Mononuclear cell (primary cell): ENCODE measurements at regions not wholly inside any gene's neighbourhood (a gene's known extent, or its start where the extent isn't known, plus 50 kb on each side); places are given as distances from the start of the nearest gene placed in this dataset.

ENCODE experiments used
- H3K27me3 ChIP-seq: 2 replicates; pipeline ENCODE4 v1.6.0; 2011; ENCODE audit warnings: low read length, control low read depth; ENCODE audit not compliant: insufficient read depth
- H3K4me1 ChIP-seq: 2 replicates; pipeline ENCODE4 v1.5.1; 2011; ENCODE audit warnings: mild to moderate bottlenecking, low read length, control low read depth; ENCODE audit not compliant: insufficient read depth
- H3K4me3 ChIP-seq: 2 replicates; pipeline ENCODE4 v1.5.1; 2011; ENCODE audit warnings: mild to moderate bottlenecking, low read length, moderate library complexity
- H3K9me3 ChIP-seq: 2 replicates; pipeline ENCODE4 v1.5.1; 2011; ENCODE audit warnings: low read depth, mild to moderate bottlenecking, control low read depth, low read length

DNA sequence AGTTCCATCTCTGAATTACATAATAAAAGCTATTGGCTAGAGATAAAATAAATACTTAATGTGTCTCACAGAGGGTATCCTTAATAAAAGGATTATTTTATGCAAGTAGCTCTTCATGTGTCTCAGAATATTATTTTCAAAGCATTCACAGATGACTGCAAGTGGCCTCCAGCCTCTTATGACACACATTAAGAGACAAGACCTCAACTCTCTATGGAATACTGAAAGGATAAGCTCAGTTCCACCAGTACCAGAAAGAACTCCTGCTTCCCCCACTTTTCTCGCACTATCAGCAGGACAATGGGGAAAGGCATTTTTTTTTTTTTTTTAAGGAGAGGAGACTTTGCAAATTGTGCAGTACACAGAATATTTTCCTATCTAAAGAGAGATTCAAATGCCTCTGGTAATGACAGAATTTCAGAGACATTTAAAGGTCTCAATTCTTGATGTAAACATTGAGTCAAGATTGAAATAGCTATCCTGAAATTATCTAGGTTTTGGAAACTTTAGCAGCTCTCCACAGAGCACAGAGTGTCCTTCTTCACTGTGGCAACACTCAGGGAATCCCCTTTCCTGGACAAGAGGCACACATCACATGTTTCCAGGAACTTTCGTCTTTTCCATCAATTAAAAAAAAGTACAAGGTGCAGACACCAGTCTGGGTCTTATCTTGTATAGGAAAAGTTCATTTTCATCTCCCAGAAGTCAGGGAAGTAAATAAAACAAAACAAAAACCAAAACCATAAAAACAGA is 122.0 kb upstream of the ANK3 start:
- no peaks in the 10 kb centered on the region for H3K9me3 ChIP-seq
- no peaks in the 10 kb centered on the region for H3K4me1 ChIP-seq
- H3K27me3 ChIP-seq: no peaks in the 10 kb centered on the region
- H3K4me3 ChIP-seq: no peak overlapping the region

DNA sequence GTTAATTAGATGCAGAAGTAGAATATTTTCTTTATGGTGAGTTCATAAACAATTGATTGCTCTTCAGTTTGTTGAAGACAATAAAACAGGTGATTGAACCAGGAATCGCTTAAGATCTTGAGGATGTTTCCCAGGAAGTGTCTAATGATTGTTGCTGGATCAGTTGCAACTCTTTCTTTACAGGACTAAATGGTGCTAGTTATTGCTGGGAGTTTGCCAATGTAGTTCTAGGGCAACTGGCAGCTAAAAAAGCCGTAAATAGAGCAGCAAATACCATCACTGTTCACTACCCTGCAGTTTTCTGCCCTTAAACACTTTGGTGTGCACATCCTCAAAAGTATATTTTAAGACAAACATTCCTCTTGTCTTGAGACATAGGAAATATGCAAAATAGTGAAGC is 119.2 kb upstream of the ANK3 start:
- H3K27me3 ChIP-seq: no peaks in the 10 kb centered on the region
- no peak overlapping the region for H3K4me3 ChIP-seq
- H3K4me1 ChIP-seq: no peaks in the 10 kb centered on the region
- H3K9me3 ChIP-seq: no peaks in the 10 kb centered on the region

DNA sequence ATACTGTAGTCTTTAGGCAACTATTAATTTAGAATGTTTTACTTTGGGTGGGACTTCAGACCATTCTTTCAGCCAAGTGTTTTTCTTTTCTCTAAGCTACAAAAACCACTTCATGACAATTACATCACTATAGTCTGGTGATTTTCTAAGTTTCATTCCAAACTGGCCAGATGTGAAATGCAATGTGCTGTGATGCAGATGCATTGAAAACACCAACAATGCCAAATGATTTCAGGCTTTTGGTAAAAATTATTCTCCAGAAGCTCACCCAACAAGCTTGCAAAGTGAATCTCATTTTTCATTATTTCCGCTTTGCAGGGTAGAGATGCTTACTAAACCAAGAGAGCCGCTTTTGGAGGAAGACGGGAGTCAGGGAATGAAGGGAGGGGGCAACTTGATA is 118.4 kb upstream of the ANK3 start:
- H3K27me3 ChIP-seq: no peaks in the 10 kb centered on the region
- no peaks in the 10 kb centered on the region for H3K4me1 ChIP-seq
- H3K4me3 ChIP-seq: no peak overlapping the region
- H3K9me3 ChIP-seq: no peaks in the 10 kb centered on the region

DNA sequence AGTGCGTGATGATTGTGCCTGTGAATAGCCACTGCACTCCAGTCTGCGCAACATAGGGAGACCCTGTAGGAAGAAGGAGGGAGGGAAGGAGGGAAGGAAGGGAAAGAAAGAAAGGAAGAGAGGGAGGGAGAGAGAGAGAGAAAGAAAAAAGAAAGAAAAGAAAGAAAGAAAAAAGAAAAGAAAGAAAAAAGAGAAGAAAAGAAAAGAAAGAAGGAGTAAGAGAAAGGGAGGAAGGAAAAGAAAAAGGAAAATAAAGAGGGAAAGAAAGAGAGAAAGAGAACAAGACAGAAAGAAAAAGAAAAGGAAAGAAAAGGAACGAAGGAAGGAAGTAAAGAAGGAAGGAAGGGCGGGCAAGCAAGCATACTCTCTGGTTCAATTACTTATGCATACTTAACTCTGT is 112.9 kb upstream of the ANK3 start:
- no peaks in the 10 kb centered on the region for H3K4me1 ChIP-seq
- H3K27me3 ChIP-seq: no peaks in the 10 kb centered on the region
- no peak overlapping the region for H3K4me3 ChIP-seq
- no peaks in the 10 kb centered on the region for H3K9me3 ChIP-seq

DNA sequence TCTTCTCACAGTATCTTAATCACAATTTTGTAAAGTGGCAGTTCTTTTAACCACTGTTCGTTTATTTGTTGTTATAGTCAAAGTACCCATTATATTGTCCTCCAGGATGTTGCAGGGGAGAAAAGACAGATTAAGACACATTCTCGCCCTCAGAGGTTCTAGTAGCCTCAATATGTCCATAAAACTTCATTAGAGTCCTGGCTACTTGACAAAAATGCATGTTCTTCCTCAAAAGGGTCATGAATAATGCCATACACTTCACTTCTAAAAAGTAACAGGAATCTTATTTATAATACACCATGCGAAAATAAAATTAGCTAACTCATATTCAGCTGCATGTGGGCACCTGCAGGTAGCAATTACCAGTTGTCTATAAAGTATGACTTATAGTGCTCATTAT is 109.3 kb upstream of the ANK3 start:
- Histone ChIP-seq H3K4me1 (no peaks in the 10 kb centered on the region), H3K27me3 (no peaks in the 10 kb centered on the region), H3K9me3 (no peaks in the 10 kb centered on the region), H3K4me3 (no peak overlapping the region)

GRCh38 chr10:60497364-60497763 is 107.7 kb upstream of the ANK3 start:
- Histone ChIP-seq H3K9me3 (no peaks in the 10 kb centered on the region), H3K4me3 (no peak overlapping the region), H3K4me1 (no peaks in the 10 kb centered on the region), H3K27me3 (no peaks in the 10 kb centered on the region)

DNA sequence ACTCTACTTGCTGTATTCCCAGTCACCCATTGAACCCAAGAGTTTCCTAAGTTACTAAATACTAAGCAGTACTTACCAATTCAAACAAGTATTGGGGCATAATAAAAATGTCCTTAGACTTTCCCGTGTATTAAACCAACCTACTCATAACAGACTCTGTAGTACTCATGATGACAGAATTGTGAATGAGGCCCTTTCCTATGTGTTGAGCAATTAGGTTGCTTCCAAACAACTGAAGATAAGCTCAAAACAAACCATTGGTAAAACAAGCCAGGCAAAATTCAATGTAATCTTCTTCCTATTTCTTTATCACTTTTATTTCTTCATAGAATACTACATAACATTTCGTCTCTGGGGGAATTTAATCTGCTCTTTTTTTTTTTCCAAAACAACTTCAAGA is 106.5 kb upstream of the ANK3 start:
- H3K4me1 ChIP-seq: no peaks in the 10 kb centered on the region
- H3K27me3 ChIP-seq: no peaks in the 10 kb centered on the region
- H3K9me3 ChIP-seq: no peaks in the 10 kb centered on the region
- H3K4me3 ChIP-seq: no peak overlapping the region

GRCh38 chr10:60495338-60496055 is 105.8 kb upstream of the ANK3 start:
- H3K4me1 ChIP-seq: no peaks in the 10 kb centered on the region
- no peaks in the 10 kb centered on the region for H3K27me3 ChIP-seq
- H3K4me3 ChIP-seq: no peak overlapping the region
- no peaks in the 10 kb centered on the region for H3K9me3 ChIP-seq

DNA sequence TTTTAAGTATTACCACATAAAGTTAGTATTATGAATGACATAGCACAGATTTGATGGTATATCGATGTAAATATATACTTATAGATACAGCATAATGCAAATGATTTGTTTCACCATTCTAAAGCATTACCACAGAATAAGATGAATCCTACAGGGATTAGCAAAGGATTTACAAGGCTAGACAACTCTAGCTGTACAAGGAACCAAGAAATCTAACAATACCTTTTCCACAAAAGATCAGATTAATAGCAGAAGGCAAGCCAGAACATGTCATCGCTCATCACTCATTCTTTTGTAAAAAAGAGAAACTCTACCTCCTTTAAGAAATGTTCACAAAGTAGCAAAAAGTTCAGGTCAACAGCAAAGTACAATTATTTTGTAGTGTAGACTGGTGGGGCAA is 105.1 kb upstream of the ANK3 start:
- Histone ChIP-seq H3K4me1 (no peaks in the 10 kb centered on the region), H3K4me3 (no peak overlapping the region), H3K9me3 (no peaks in the 10 kb centered on the region), H3K27me3 (no peaks in the 10 kb centered on the region)

DNA sequence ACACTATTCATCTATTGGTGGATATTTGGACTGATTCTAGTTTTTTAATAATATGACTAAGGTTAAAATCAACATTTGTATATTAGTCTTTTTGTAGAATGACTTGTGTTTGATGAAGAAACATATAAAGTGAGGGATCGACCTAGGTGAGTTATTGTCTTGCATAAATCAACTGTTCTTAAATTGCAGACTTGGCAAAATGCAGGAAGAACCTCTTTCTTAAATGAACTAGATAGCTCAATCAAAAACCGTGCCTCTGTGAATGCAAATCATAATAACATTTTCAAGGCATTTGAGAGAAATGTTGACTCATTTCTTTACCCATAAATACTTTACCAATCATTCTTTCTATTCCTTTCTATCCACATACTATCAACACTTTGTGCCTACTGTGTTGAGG is 101.5 kb upstream of the ANK3 start:
- Histone ChIP-seq H3K4me1 (no peaks in the 10 kb centered on the region), H3K27me3 (no peaks in the 10 kb centered on the region), H3K4me3 (no peak overlapping the region), H3K9me3 (no peaks in the 10 kb centered on the region)

DNA sequence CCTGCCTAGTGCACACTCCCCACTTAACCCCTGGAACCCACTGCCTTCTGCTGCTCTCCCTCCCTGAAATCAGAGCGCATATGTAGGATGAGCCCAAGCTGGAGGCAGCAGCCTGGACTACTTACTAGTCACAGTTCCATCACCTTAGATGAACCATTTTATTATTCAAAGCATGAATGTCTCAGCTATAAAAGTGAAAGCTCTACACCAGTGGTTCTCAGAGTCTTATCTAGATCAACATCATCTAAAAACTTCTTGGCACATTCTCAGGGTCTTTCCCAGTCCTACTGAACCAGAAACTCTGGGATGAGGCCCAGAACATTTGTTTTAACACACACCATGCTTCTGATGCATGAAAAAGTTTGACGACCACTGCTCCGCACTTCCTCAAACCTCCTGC is 100.3 kb upstream of the ANK3 start:
- Histone ChIP-seq H3K27me3 (no peaks in the 10 kb centered on the region), H3K9me3 (no peaks in the 10 kb centered on the region), H3K4me1 (no peaks in the 10 kb centered on the region), H3K4me3 (no peak overlapping the region)

- no peak overlapping the region for H3K4me3 ChIP-seq
- H3K4me1 ChIP-seq: no peaks in the 10 kb centered on the region
- no peaks in the 10 kb centered on the region for H3K9me3 ChIP-seq
- no peaks in the 10 kb centered on the region for H3K27me3 ChIP-seq
Measured at GRCh38 chr10:60488111-60488669, 98.5 kb upstream of the ANK3 start.

GRCh38 chr10:60487543-60487942 is 97.9 kb upstream of the ANK3 start:
- Histone ChIP-seq H3K4me3 (no peak overlapping the region), H3K4me1 (no peaks in the 10 kb centered on the region), H3K9me3 (no peaks in the 10 kb centered on the region)

DNA sequence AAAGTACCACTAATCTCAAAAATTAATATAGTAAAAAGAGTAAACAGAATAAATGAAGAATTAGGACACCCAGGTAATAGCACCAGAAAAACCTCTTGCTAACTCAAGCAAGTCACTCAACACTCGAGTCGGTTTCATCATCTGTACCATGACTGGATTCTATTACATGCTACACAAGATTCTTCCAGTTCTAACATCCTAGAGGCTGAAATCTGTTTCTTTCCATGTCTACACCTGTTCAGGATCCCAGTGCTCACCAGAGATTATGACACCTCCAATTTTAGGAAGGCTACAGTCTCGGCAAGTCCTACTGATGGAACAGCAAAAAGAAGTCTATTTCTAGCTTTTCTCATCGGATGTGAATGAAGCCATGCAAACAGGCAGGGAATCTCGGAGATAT is 95.3 kb upstream of the ANK3 start:
- no peaks in the 10 kb centered on the region for H3K9me3 ChIP-seq
- no peak overlapping the region for H3K4me3 ChIP-seq
- no peaks in the 10 kb centered on the region for H3K4me1 ChIP-seq
- H3K27me3 ChIP-seq: no peaks in the 10 kb centered on the region

More at GRCh38 chr10:60487543-60487942, 97.9 kb upstream of the ANK3 start:
- no peaks in the 10 kb centered on the region for H3K27me3 ChIP-seq

DNA sequence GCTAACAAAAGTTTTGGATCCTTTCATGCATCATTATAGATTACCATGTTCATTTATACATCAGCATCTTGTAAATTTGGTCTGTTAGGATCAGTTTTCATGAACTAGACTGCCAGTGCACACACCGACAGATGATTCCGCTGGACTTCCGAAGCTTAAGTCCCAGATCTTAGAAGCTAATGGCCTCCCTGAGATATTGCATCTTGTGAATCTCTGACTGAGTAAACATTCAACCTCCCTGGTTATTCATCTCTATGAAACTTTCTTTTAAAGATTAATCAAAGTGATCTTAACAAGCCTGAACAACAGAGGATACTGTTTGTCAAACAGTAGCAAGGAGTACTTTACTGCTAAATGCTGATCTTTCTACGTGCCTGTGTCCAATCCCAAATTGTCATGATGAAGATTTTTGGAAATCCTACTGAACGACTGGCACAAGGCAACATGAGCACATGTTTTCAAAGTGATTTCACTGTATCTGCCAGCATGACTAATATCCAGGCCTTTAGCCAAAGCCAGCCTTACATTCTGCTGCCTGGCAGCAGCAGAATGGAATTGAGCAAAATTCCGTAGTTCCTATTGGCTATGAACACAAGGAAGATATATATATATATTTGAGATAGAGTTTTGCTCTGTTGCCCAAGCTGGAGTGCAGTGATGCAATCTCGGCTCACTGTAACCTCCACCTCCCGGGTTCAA is 91.3 kb upstream of the ANK3 start:
- H3K4me3 ChIP-seq: no peak overlapping the region
- H3K4me1 ChIP-seq: no peaks in the 10 kb centered on the region
- no peaks in the 10 kb centered on the region for H3K9me3 ChIP-seq

More for the DNA sequence above, 91.3 kb upstream of the ANK3 start:
- no peaks in the 10 kb centered on the region for H3K27me3 ChIP-seq
